BJ (cell line): ENCODE measurements at regions not wholly inside any gene's neighbourhood (a gene's known extent, or its start where the extent isn't known, plus 50 kb on each side); places are given as distances from the start of the nearest gene placed in this dataset.

Source experiments
- CTCF ChIA-PET: fragments of 350-600 bp; formaldehyde crosslinking; extraction: SDS; loops from one replicate; lab custom pipeline; 2021; ENCODE audit warnings: antibody characterized with exemption, inconsistent platforms; lab: Yijun Ruan, JAX
- POLR2A ChIA-PET: fragments of 300-600 bp; sonication (Branson Sonifier 250); formaldehyde crosslinking; extraction: SDS; loops from one replicate; lab custom pipeline; 2021; ENCODE audit warnings: antibody characterized with exemption; lab: Charles Lee
- DNase-seq: peaks from one replicate; pipeline ENCODE4 v3.0.0-alpha.2; 2011; ENCODE audit warnings: low read depth
- H3K27me3 ChIP-seq: 2 replicates; pipeline ENCODE4 v1.6.0; 2011; ENCODE audit warnings: low read length; ENCODE audit not compliant: control insufficient read depth, insufficient read depth
- H3K36me3 ChIP-seq: 2 replicates; pipeline ENCODE4 v1.5.1; 2011; ENCODE audit warnings: low read length; ENCODE audit not compliant: control insufficient read depth, insufficient read depth
- H3K4me3 ChIP-seq: 2 replicates; pipeline ENCODE4 v1.5.1; 2011; ENCODE audit warnings: low read depth, mild to moderate bottlenecking, control low read depth, low read length
- CTCF ChIP-seq: IDR thresholded peaks from 2 replicates; pipeline ENCODE4 v1.5.1; 2011; ENCODE audit warnings: low read depth, mild to moderate bottlenecking, control low read depth, inconsistent platforms, low read length, moderate library complexity; ENCODE audit not compliant: insufficient read depth

DNA sequence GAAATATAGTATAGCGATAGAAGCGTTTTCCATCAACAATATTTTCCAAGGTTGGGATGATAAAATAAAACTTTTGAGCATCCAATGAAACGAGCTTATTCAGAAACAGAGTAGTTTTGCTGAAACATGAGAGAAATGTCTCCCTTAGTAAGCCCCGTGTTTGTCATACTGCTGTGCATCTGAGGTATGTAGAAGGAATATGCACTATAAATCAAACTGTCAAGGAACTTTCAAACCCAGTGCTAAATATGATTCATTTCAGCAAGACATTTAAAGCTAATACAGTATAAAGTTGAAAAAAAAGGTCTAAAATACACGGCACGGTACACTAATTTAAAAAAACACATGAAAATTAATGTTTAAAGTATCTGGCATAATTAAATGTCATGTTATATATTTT lies 546.2 kb downstream of the SLITRK5 start:
- Histone ChIP-seq H3K36me3 (no peaks in the 10 kb centered on the region), H3K27me3 (no peaks in the 10 kb centered on the region), H3K4me3 (no peak overlapping the region)
- no peak for TF ChIP-seq CTCF
- no peak for DNase-seq
- ChIA-PET CTCF (no interaction called here), POLR2A (no interaction called here)

DNA sequence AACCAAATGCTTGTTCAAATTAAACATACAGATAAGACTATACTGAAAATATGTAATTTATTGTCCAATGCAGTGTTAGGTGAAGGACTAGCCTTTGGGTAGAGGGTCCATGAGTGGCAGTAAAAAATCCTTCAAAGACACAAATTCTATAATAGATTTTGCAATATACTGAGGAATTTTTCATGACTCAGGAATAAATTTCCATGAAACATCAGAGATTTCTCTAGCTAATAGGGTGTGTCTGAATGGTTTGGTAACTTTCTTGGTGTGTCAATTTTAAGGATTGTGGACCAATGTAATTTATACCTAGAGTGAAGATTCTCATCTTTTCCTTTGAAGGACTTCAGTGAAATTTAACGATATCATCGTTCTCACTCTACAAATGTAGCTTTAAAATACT lies 546.7 kb downstream of the SLITRK5 start:
- Histone ChIP-seq H3K27me3 (no peaks in the 10 kb centered on the region), H3K4me3 (no peak overlapping the region), H3K36me3 (no peaks in the 10 kb centered on the region)
- no peak for TF ChIP-seq CTCF
- ChIA-PET POLR2A (no interaction called here), CTCF (no interaction called here)
- no peak for DNase-seq

GRCh38 chr13:88223958-88224357 lies 552.8 kb downstream of the SLITRK5 start:
- no peak for DNase-seq
- Histone ChIP-seq H3K4me3 (no peak overlapping the region), H3K36me3 (no peaks in the 10 kb centered on the region), H3K27me3 (no peaks in the 10 kb centered on the region)
- POLR2A ChIA-PET, result no interaction called here
- CTCF ChIA-PET, result interaction anchor here (0.6 kb wide), 1 partner anchor 375 kb away, joined by 5 read pairs; no protein-coding TSS in a partner anchor
- no peak for TF ChIP-seq CTCF

DNA sequence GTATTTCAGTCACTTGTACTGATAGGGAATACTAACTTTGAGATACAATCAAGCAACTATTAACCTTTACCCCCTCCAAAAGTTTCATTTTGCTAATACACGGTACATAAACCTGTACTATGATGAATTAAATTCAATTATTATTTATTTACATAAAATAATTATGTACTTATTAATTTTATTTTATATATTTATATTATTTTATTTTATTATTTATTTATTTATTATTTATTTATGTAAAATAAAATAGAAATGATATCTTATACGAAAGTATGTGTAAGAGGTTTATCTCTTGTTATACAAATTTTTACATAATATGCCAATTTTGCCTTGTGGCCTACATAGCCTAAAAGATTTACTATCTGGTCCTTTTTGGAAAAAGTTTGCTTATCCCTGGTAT lies 564.3 kb downstream of the SLITRK5 start:
- no peaks in the 10 kb centered on the region for H3K27me3 ChIP-seq
- H3K36me3 ChIP-seq, result no peaks in the 10 kb centered on the region
- no peak for TF ChIP-seq CTCF
- H3K4me3 ChIP-seq, result no peak overlapping the region
- DNase-seq, result no peak
- ChIA-PET POLR2A (no interaction called here), CTCF (no interaction called here)

GRCh38 chr13:88246239-88246638 lies 575.1 kb downstream of the SLITRK5 start:
- no peak for TF ChIP-seq CTCF
- no peaks in the 10 kb centered on the region for H3K36me3 ChIP-seq
- no peak for DNase-seq
- ChIA-PET POLR2A (no interaction called here), CTCF (no interaction called here)
- no peak overlapping the region for H3K4me3 ChIP-seq
- H3K27me3 ChIP-seq, result no peaks in the 10 kb centered on the region
